ENCODE measurements at regions not wholly inside any gene's neighbourhood (a gene's known extent, or its start where the extent isn't known, plus 50 kb on each side); places are given as distances from the start of the nearest gene placed in this dataset.
"Not testable (repeated sequence)": the region's sequence is repeated elsewhere in the genome, so short reads cannot be mapped to it uniquely, and the experiment has no call there.

DNA sequence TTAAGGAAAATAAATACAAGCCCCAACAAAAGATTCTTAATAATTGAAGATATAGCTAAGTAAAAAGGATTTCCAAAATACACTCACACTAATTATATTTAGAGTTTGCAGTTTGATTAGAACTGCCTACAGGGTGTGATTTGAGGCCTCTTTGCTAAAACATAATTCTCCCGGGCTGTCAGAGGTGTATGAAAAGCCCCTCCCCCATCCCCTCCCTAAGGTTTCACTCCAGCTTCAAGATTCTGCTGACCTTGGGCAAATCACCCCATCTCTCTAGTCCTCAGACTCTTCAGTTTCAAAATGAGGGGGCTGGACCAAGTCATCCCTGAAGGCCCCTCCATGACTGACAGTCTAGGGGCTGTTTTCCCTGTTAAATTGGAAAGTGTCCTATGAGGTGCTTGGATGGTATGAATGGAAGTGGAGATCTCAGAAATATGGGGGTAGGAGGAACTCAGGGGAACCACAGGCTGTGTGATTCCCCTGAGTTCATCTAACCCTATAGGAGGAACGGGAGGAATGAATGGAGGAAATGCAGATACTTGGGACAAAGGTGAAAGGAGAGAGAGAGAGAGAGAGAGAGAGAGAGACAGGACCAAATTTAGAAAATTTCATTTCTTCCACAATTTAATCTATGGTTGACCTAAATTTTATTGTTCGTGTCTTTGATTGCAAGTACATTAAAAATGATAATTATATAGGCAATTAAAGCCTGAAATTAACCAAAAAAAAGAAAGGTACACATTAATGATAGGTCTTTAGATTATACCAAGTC, 107.5 kb downstream of the SPP2 start:
- no peak overlapping the region for H3K9ac ChIP-seq (ENCODE audit: low read length)
- H2BK15ac ChIP-seq (replicated peaks; ENCODE audit: low read depth): no peak overlapping the region
- no peaks in the 10 kb centered on the region for H3K79me2 ChIP-seq (ENCODE audit: control insufficient read depth, insufficient read depth, low read length)
- no peak overlapping the region for H3K4me2 ChIP-seq (ENCODE audit: low read length)
- no peak overlapping the region for H3K27ac ChIP-seq (ENCODE audit: low read depth, low read length)
- no peak overlapping the region for H3K4me3 ChIP-seq (ENCODE audit: low read length)
- H4K8ac ChIP-seq (ENCODE audit: low read depth, low read length): no peak overlapping the region
- no peaks in the 10 kb centered on the region for H3K4me1 ChIP-seq (ENCODE audit: control insufficient read depth, low read depth, low read length)
- no peak overlapping the region for H4K5ac ChIP-seq (ENCODE audit: low read length)
- H2AK5ac ChIP-seq (ENCODE audit: low read length): no peak overlapping the region
- DNase-seq: no peak
- H3K79me1 ChIP-seq (ENCODE audit: low read length): no peaks in the 10 kb centered on the region
- no peaks in the 10 kb centered on the region for H3K27me3 ChIP-seq (ENCODE audit: insufficient read depth, low read length, poor library complexity)
- no peak overlapping the region for H2BK5ac ChIP-seq (ENCODE audit: low read length)
- no CpG with 5 or more reads among the region's 3 CpGs for WGBS (ENCODE audit: extremely low coverage, insufficient coverage, low lambda C conversion rate)
- H3K36me3 ChIP-seq (ENCODE audit: control insufficient read depth, insufficient read depth, low read length): no peaks in the 10 kb centered on the region
- H3K18ac ChIP-seq (ENCODE audit: low read length): no peak overlapping the region
- no peak overlapping the region for H3K4ac ChIP-seq (ENCODE audit: low read depth, low read length)
- H3K23ac ChIP-seq (ENCODE audit: low read length): no peak overlapping the region
- no peak overlapping the region for H2BK120ac ChIP-seq (ENCODE audit: low read depth, low read length)
- H3K56ac ChIP-seq (ENCODE audit: low read length): no peak overlapping the region

DNA sequence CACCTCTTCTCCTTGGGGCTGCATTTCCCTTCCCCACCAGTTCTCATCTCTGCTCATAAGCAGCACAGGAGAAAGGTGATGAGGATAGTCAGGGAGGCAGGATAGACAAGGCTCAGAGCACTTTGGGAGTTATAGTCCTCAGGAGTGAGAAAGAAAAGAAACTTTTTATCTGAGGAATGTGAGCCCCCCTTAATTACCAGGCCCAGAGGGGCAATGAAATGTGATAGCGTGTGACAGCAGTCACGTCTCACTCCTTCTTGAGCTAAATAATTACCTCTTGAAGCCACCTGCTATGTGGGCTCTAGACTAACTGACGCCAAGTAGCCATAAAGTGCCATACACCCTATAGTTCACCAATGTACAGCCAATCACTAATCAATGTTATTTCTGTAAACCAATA, 105.8 kb downstream of the SPP2 start:
- no peak overlapping the region for H3K4ac ChIP-seq (ENCODE audit: low read depth, low read length)
- H4K8ac ChIP-seq (ENCODE audit: low read depth, low read length): no peak overlapping the region
- no peaks in the 10 kb centered on the region for H3K27me3 ChIP-seq (ENCODE audit: insufficient read depth, low read length, poor library complexity)
- H2BK5ac ChIP-seq (ENCODE audit: low read length): no peak overlapping the region
- H3K56ac ChIP-seq (ENCODE audit: low read length): no peak overlapping the region
- H3K4me1 ChIP-seq (ENCODE audit: control insufficient read depth, low read depth, low read length): no peaks in the 10 kb centered on the region
- no peaks in the 10 kb centered on the region for H3K79me2 ChIP-seq (ENCODE audit: control insufficient read depth, insufficient read depth, low read length)
- no peak for DNase-seq
- no CpG with 5 or more reads among the region's 3 CpGs for WGBS (ENCODE audit: extremely low coverage, insufficient coverage, low lambda C conversion rate)
- no peaks in the 10 kb centered on the region for H3K36me3 ChIP-seq (ENCODE audit: control insufficient read depth, insufficient read depth, low read length)
- no peak overlapping the region for H3K4me3 ChIP-seq (ENCODE audit: low read length)
- no peak overlapping the region for H3K27ac ChIP-seq (ENCODE audit: low read depth, low read length)
- H3K4me2 ChIP-seq (ENCODE audit: low read length): no peak overlapping the region
- H2BK120ac ChIP-seq (ENCODE audit: low read depth, low read length): no peak overlapping the region
- H3K18ac ChIP-seq (ENCODE audit: low read length): no peak overlapping the region
- no peak overlapping the region for H3K9ac ChIP-seq (ENCODE audit: low read length)
- H3K79me1 ChIP-seq (ENCODE audit: low read length): no peaks in the 10 kb centered on the region
- H3K23ac ChIP-seq (ENCODE audit: low read length): no peak overlapping the region
- H2AK5ac ChIP-seq (ENCODE audit: low read length): no peak overlapping the region
- H2BK15ac ChIP-seq (replicated peaks; ENCODE audit: low read depth): no peak overlapping the region
- H4K5ac ChIP-seq (ENCODE audit: low read length): no peak overlapping the region

DNA sequence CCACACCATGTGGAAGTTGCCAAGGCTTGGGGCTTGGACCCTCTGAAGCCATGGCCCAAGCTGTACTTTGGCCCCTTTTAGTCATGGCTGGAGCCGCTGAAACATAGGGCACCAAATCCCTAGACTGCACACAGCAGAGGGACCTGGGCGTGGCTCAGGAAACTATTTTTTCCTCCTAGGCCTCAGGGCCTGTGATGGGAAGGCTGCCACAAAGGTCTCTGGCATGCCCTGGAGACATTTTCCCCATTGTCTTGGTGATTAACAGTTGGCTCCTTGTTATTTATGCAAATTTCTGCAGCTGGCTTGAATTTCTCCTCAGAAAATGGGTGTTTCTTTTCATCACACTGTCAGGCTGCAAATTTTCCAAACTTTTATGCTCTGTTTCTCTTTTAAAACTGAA, 102.3 kb downstream of the SPP2 start:
- not testable (repeated sequence) for H2AK5ac ChIP-seq (ENCODE audit: low read length); H2BK120ac ChIP-seq (ENCODE audit: low read depth, low read length); H3K18ac ChIP-seq (ENCODE audit: low read length); H3K79me1 ChIP-seq (ENCODE audit: low read length); H3K4ac ChIP-seq (ENCODE audit: low read depth, low read length); H3K9ac ChIP-seq (ENCODE audit: low read length); H3K79me2 ChIP-seq (ENCODE audit: control insufficient read depth, insufficient read depth, low read length); H3K23ac ChIP-seq (ENCODE audit: low read length); H3K56ac ChIP-seq (ENCODE audit: low read length); H4K8ac ChIP-seq (ENCODE audit: low read depth, low read length); H2BK15ac ChIP-seq (replicated peaks; ENCODE audit: low read depth); H3K27me3 ChIP-seq (ENCODE audit: insufficient read depth, low read length, poor library complexity); H3K4me1 ChIP-seq (ENCODE audit: control insufficient read depth, low read depth, low read length); DNase-seq; H3K36me3 ChIP-seq (ENCODE audit: control insufficient read depth, insufficient read depth, low read length); H2BK5ac ChIP-seq (ENCODE audit: low read length); H3K27ac ChIP-seq (ENCODE audit: low read depth, low read length); H3K4me2 ChIP-seq (ENCODE audit: low read length); H4K5ac ChIP-seq (ENCODE audit: low read length); H3K4me3 ChIP-seq (ENCODE audit: low read length)
- no CpG with 5 or more reads among the region's 2 CpGs for WGBS (ENCODE audit: extremely low coverage, insufficient coverage, low lambda C conversion rate)

DNA sequence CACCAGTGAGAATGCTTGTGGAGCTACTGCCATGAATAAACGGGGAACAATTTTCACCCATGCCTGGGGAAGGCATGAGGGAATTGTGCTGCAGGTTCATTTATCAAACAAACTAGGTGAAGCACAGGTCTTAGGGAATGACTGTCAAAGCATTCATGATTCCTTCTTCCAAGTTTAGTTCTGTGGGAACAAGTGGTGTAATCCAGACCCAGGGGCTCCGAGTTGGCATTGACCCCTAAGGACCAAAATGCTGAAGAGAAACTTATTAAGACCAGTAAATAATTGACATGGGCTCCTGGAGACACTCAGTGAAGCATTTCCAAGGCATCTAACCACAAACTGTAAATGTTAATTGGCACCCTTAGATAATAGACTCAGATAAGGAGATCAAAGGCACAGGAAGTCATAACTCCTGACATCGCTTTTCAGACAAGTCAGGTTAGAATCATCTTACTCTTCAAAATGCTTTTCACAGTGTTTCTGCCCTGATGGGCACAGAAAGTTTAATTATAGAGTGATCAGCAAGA, 96.9 kb downstream of the SPP2 start:
- no peak overlapping the region for H3K18ac ChIP-seq (ENCODE audit: low read length)
- no peaks in the 10 kb centered on the region for H3K27me3 ChIP-seq (ENCODE audit: insufficient read depth, low read length, poor library complexity)
- no peaks in the 10 kb centered on the region for H3K36me3 ChIP-seq (ENCODE audit: control insufficient read depth, insufficient read depth, low read length)
- no peak overlapping the region for H2AK5ac ChIP-seq (ENCODE audit: low read length)
- H2BK5ac ChIP-seq (ENCODE audit: low read length): no peak overlapping the region
- no peaks in the 10 kb centered on the region for H3K79me2 ChIP-seq (ENCODE audit: control insufficient read depth, insufficient read depth, low read length)
- no CpG with 5 or more reads among the region's 3 CpGs for WGBS (ENCODE audit: extremely low coverage, insufficient coverage, low lambda C conversion rate)
- no peak overlapping the region for H2BK120ac ChIP-seq (ENCODE audit: low read depth, low read length)
- no peak overlapping the region for H4K5ac ChIP-seq (ENCODE audit: low read length)
- H3K9ac ChIP-seq (ENCODE audit: low read length): no peak overlapping the region
- H2BK15ac ChIP-seq (replicated peaks; ENCODE audit: low read depth): no peak overlapping the region
- H3K27ac ChIP-seq (ENCODE audit: low read depth, low read length): no peak overlapping the region
- H3K4ac ChIP-seq (ENCODE audit: low read depth, low read length): no peak overlapping the region
- H3K79me1 ChIP-seq (ENCODE audit: low read length): no peaks in the 10 kb centered on the region
- H3K23ac ChIP-seq (ENCODE audit: low read length): no peak overlapping the region
- no peak overlapping the region for H3K4me3 ChIP-seq (ENCODE audit: low read length)
- no peak overlapping the region for H3K56ac ChIP-seq (ENCODE audit: low read length)
- peaks cover 3% of the 10 kb centered on the region for H3K4me1 ChIP-seq (ENCODE audit: control insufficient read depth, low read depth, low read length)
- H3K4me2 ChIP-seq (ENCODE audit: low read length): no peak overlapping the region
- DNase-seq: peak; percentile 50
- no peak overlapping the region for H4K8ac ChIP-seq (ENCODE audit: low read depth, low read length)

DNA sequence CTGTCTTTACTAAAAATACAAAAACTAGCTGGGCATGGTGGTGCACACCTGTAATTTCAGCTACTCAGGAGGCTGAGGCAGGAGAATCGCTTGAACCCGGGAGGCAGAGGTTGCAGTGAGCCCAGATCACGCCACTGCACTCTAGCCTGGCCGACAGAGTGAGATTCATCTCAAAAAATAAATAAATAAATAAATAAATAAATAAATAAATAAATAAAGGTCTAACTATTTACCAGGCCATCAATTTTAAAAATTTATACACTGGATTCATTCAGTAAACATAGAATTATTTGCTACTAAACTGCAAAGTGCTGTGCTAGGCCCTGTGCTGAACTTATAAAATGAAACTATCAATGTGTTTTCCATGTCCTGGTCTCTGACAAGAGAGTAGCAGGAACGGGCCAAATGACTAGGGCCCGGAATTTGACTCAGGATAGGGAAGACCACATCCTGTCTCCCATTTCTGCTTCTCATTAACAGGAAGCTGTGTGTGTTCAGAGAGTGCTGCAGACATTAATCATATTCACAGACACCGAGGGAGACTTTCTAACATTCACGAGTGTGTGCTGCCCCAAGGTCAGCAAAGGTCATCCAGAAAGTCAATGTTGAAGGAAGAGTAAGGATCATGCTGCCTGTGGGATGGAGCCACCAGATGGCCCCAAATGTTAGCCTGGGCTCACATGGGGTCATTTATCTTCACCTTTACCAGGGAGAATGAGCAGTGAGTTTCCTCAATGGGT, 95.8 kb downstream of the SPP2 start:
- no peak overlapping the region for H2BK15ac ChIP-seq (replicated peaks; ENCODE audit: low read depth)
- H3K79me2 ChIP-seq (ENCODE audit: control insufficient read depth, insufficient read depth, low read length): no peaks in the 10 kb centered on the region
- no peak overlapping the region for H3K23ac ChIP-seq (ENCODE audit: low read length)
- no peaks in the 10 kb centered on the region for H3K36me3 ChIP-seq (ENCODE audit: control insufficient read depth, insufficient read depth, low read length)
- no peak overlapping the region for H2AK5ac ChIP-seq (ENCODE audit: low read length)
- no peak overlapping the region for H3K4ac ChIP-seq (ENCODE audit: low read depth, low read length)
- H3K18ac ChIP-seq (ENCODE audit: low read length): no peak overlapping the region
- no peaks in the 10 kb centered on the region for H3K27me3 ChIP-seq (ENCODE audit: insufficient read depth, low read length, poor library complexity)
- WGBS (ENCODE audit: extremely low coverage, insufficient coverage, low lambda C conversion rate): no CpG with 5 or more reads among the region's 8 CpGs
- no peak overlapping the region for H4K8ac ChIP-seq (ENCODE audit: low read depth, low read length)
- H3K56ac ChIP-seq (ENCODE audit: low read length): no peak overlapping the region
- H3K79me1 ChIP-seq (ENCODE audit: low read length): no peaks in the 10 kb centered on the region
- H3K27ac ChIP-seq (ENCODE audit: low read depth, low read length): no peak overlapping the region
- no peak overlapping the region for H3K4me2 ChIP-seq (ENCODE audit: low read length)
- H3K9ac ChIP-seq (ENCODE audit: low read length): no peak overlapping the region
- DNase-seq: no peak
- no peak overlapping the region for H4K5ac ChIP-seq (ENCODE audit: low read length)
- H2BK120ac ChIP-seq (ENCODE audit: low read depth, low read length): no peak overlapping the region
- peaks cover 3% of the 10 kb centered on the region for H3K4me1 ChIP-seq (ENCODE audit: control insufficient read depth, low read depth, low read length)
- no peak overlapping the region for H3K4me3 ChIP-seq (ENCODE audit: low read length)
- no peak overlapping the region for H2BK5ac ChIP-seq (ENCODE audit: low read length)

Measured in mesendoderm (in vitro differentiated cells).